ENCODE measurements at regions not wholly inside any gene's neighbourhood (a gene's known extent, or its start where the extent isn't known, plus 50 kb on each side); places are given as distances from the start of the nearest gene placed in this dataset.
A peak's percentile ranks its signal among the peaks of the same experiment; 100 is the strongest.
"Not testable (repeated sequence)": the region's sequence is repeated elsewhere in the genome, so short reads cannot be mapped to it uniquely, and the experiment has no call there.

DNA sequence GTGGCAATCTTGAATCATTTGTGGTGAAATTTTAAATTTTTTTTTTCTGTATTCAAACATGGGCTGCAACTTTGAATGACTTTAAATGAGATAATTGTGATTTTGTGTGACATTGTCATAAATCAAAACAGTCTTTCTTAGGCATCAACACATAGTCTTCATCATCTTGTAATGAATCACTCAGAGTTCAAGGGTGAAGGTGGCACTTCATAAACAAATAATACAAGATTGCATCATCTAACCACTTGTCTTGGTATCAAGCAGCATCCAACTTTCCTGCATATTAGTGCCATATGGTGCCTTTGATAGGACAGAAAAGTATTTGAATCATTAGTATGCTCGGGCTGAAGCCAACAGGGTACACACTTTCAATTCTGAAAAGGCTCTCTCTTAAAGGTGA lies 392.4 kb upstream of the GOT2 start:
- no peak for DNase-seq
- intact Hi-C loops (cut with DNase I), result no loop called here

- DNase-seq, result no peak
- intact Hi-C loops (cut with DNase I), result no loop called here
These were observed 389.9 kb upstream of the GOT2 start for GRCh38 chr16:59124056-59124455.

DNA sequence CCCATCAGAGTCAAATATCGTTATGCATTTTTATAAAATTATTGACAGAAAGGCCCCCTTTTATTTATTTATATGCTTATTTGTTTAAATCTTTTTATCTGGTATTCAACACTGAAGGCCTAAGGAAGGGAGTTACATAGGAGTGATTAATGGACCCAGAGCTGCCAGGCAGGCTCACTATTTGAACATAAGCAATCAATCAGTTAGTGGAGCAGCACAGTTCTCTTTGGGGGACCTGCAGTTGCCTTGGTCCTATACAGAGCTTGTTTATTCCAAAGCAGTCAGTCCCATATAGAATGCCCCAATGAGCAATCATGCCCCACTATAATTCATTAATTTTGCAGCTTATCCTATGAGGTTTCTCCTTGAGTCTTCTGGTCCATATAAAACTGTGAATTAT lies 389.4 kb upstream of the GOT2 start:
- intact Hi-C loops (cut with DNase I), result no loop called here
- no peak for DNase-seq

- no peak for DNase-seq
- intact Hi-C loops (cut with DNase I), result no loop called here
These were observed 388.1 kb upstream of the GOT2 start for GRCh38 chr16:59122262-59122537.

DNA sequence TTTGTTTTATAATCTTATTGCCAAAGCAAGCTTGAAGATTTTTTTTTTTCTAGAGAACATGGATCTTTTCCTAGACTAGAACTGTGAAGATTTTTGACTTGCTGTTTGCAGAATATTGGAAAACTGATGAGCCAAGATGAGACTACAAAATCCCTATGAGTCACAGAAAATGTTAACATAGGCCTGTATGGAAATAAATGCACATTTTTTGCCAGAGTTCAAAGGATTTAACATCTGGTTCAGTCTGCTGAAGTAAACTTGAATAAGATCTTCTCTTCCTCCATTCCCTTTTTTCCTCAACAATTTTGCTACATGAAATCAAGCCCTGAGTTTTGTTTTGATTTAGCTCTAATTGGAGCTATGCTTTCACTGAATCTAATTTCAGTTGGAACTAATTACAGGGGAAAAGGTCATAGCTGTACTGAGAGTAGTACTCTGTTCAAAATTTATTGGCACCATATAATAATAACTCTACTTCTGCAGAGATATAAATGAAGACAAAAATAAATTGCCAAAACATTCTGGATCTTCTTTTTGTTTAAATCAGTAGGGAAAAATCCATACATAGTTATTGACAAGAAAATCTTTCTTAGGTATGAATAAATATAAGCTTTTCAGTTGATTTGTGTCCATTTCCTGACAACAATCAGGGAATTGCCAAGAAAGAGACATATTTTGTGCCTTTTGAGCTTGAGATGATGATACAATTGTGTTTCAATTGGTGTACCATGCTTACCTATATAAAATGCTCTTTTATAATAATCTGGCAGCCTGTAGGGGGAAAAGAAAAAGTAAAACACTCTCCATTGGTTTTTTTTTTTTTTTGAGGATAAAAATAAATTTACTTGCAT lies 387.5 kb upstream of the GOT2 start:
- intact Hi-C loops (cut with DNase I), result no loop called here
- no peak for DNase-seq

GRCh38 chr16:59116744-59117143 lies 382.6 kb upstream of the GOT2 start:
- intact Hi-C loops (cut with DNase I), result no loop called here
- DNase-seq, result no peak

DNA sequence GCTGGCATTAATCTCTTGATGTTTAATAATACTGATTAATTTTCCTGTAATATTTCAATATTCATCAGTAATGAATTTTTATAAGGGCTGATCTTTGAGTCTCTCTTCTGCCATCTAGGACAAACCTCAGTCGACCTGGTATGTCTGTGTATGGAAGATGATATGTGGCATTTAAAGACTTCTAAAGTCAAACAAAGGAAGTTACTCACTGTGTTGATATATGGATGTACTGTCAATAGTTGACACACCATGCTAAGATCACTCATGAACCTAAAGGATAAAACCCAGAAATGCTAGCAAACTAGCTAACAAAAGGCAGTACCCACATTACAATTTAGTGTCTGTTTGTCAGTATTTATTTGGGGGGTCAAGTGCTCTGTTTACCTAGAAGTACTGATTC lies 380.7 kb upstream of the GOT2 start:
- intact Hi-C loops (cut with DNase I), result no loop called here
- DNase-seq, result no peak

DNA sequence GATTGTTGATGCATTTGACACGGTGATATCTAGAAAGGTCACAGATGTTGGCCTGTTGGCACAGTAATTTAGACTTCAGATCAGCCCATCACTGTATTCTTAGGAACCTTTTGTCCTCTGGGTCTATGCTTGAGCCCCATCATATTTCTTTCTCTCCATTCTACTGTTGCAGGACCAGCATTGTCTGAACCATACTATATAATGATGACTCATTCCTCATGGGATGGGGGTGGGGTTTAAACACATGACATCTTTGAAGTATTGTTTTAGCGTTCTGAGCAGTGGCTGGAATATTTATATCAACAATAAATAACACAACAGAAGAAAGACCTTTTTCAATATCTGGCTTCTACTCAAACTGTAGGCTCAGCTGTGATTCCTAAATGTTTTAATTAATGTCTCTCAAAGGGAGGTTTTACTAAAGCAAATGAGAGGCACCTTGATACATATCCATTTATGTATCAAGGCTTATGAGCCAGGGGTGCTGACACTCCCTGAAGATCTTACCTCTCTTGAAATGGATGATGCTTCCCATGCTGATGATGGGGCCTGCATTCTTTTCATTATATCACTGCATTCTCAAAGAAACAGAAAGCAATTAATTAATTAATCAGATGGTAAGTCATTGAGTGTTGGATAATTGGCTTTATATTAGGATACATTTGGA lies 379.0 kb upstream of the GOT2 start:
- intact Hi-C loops (cut with DNase I), result no loop called here
- DNase-seq, result no peak

DNA sequence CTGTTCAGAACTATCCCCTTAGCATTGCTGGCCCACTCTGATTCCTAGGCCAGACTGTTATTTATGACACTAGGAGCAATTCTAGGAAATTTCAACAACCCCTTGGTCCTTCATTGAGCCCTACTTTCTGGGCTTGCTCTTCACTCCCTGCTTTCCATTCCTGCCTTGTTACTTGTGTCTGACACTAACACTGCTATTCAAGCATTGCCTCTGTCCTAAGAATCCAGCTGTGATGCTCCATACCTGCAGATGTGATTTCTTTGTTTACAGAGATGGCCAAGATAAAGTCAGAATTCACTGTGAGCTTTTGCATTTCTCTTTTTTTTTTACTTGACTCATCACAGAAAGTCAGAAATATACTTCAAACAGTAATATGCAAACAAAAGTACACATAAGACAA lies 377.2 kb upstream of the GOT2 start:
- intact Hi-C loops (cut with DNase I), result no loop called here

DNA sequence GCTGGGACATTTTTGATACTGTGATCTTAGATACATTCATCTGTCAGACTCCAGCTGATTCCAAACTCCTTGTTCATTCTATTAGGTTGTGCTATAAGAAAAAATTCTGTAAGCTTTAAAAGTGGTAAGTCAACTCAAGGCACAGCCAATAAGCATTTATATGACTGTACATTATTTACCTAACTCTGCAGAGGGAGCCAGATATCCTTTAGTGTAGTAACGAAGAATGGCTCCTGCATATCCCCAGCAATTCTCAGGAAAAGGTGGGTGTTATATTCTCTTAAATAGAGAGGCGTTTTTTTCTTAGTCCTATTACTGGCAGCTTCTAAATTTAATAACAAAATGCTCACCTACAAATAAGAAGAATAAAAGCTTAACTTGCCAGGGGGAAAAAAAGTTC lies 374.3 kb upstream of the GOT2 start:
- peak in 2 of 42 donors; percentile 10 to 27 for DNase-seq
- intact Hi-C loops (cut with DNase I), result no loop called here

More for the DNA sequence above, 377.2 kb upstream of the GOT2 start:
- no peak for DNase-seq

DNA sequence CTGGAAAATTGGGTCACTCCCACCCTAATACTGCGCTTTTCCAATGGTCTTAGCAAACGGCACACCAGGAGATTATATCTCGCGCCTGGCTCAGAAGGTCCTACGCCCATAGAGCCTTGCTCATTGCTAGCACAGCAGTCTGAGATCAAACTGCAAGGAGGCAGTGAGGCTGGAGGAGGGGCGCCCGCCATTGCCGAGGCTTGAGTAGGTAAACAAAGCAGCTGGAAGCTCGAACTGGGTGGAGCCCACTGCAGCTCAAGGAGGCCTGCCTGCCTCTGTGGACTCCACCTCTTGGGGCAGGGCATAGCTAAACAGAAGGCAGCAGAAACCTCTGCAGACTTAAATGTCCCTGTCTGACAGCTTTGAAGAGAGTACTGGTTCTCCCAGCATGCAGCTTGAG lies 362.6 kb upstream of the GOT2 start:
- intact Hi-C loops (cut with DNase I); DNase-seq: not testable (repeated sequence)

- intact Hi-C loops (cut with DNase I), result no loop called here
- DNase-seq, result no peak
These were observed 356.4 kb upstream of the GOT2 start for GRCh38 chr16:59090541-59090940.

DNA sequence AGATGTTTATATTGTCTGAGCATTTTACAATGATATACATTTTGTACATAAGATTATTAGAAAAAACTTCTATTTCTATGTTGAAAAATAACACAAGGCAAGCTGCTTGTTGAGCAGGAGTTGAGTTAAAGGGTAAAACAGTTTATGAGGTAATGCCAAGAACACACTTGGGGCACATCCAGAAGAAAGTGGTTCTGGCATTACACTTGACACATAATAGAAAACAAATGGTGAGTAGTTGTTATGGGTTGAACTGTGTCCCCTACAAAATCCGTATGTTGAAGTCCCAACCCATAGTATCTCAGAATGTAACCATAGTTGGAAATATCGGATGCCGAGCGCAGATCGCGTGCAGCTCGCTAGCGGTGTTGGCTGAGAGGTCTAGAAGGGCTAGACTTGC lies 354.3 kb upstream of the GOT2 start:
- no peak for DNase-seq
- intact Hi-C loops (cut with DNase I), result no loop called here

DNA sequence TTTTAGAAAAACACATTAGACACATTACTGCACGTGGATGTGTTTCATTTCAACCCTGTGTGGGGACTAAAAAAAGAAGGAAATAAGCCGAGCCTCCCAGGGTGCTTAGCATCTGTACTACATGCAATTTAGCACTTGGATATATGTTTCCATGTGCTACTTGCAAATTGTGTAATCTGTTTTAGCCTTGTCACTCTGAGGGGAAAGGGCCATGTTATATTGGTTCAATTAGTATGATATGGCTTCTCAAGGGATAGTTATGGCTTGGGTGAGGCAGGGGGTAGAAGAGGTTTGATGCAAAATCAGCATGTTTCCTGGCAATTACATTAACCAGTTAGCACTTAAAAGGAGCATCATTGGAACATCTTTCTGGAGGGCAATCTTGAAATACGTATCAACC lies 353.5 kb upstream of the GOT2 start:
- DNase-seq, result no peak
- intact Hi-C loops (cut with DNase I), result no loop called here

GRCh38 chr16:59067205-59067604 lies 333.1 kb upstream of the GOT2 start:
- peak in 18 of 42 donors; percentile 2 to 55 (median 25) for DNase-seq
- intact Hi-C loops (cut with DNase I), result no loop called here

DNA sequence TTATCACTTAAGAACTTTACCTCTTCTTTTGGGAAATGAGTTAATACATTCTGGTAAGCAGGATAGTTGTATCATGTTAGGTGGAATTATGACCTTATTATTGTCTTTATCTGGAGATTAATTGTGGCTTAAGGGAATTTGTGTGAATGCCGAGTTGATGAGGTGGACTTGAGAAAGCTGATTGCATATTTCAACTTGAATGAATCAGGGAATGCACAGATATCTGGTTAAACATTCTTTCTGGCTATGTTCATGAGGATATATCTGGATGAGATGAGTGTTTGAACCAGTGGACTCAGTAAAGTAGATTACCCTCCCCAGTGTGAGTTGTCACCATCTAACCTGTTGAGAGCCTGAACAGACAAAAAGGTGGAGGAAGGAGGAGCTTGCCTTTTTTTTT lies 326.1 kb upstream of the GOT2 start:
- intact Hi-C loops (cut with DNase I), result no loop called here
- DNase-seq, result no peak

DNA sequence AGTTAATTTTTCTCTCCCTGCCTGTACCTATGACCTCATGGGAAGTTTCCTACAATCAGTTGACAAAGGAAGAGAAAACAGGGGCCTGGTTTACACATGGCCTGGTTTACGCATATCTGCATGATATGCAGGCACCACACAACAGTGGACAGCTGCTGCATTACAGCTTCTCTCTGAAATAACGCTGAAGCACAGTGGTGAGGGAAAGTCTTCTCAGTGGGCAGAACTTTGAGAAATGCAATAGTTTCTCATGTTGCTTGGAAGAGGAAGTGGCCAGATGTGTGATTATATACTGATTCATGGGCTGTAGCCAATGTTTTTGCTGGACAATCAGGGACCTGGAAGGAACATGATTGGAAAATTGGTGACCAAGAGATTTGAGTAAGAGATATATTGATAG lies 324.1 kb upstream of the GOT2 start:
- intact Hi-C loops (cut with DNase I), result no loop called here
- no peak for DNase-seq

- intact Hi-C loops (cut with DNase I), result no loop called here
These were observed 319.8 kb upstream of the GOT2 start for GRCh38 chr16:59053911-59054310.

GRCh38 chr16:59052231-59052630 lies 318.1 kb upstream of the GOT2 start:
- intact Hi-C loops (cut with DNase I), result no loop called here
- DNase-seq, result no peak

More at GRCh38 chr16:59053911-59054310, 319.8 kb upstream of the GOT2 start:
- DNase-seq, result no peak

- intact Hi-C loops (cut with DNase I), result no loop called here
- no peak for DNase-seq
These were observed 314.8 kb upstream of the GOT2 start for GRCh38 chr16:59048876-59049275.

DNA sequence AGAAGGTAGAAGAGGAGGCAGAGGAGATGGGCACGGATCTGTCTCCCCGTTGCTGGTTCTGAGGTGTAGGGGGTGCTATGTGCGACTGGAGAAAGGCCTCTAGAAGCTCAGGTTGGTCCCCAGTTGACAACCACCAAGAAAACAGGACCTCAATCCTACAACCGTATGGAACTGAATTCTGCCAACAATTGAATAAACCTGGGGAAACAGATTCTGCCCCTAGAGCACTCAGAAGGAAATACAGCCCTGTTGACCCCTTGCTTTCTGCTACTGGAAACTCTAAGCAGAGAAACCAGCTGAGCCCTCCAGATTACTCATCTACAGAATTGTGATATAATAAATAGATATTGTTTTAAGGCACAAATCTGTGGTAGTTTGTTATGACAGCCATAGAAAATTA lies 313.0 kb upstream of the GOT2 start:
- intact Hi-C loops (cut with DNase I), result no loop called here
- no peak for DNase-seq

Data from head of caudate nucleus (tissue), 42 donors.